ENCODE measurements at regions not wholly inside any gene's neighbourhood (a gene's known extent, or its start where the extent isn't known, plus 50 kb on each side); places are given as distances from the start of the nearest gene placed in this dataset.
A peak's percentile ranks its signal among the peaks of the same experiment; 100 is the strongest.
"Not testable (repeated sequence)": the region's sequence is repeated elsewhere in the genome, so short reads cannot be mapped to it uniquely, and the experiment has no call there.

DNA sequence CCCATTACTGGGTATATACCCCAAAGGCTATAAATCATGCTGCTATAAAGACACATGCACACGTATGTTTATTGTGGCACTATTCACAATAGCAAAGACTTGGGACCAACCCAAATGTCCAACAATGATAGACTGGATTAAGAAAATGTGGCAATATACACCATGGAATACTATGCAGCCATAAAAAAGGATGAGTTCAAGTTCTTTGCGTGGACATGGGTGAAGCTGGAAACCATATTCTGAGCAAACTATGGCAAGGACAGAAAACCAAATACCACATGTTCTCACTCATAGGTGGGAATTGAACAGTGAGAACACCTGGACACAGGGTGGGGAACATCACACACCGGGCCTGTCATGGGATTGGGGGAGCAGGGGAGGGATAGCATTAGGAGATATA lies 54.4 kb upstream of the MUCL1 start:
- H3K4me1 ChIP-seq (ENCODE audit: control insufficient read depth, insufficient read depth, low read length); H3K9me3 ChIP-seq (replicated peaks; ENCODE audit: control insufficient read depth, low read depth, low read length); H3K36me3 ChIP-seq (ENCODE audit: control insufficient read depth, insufficient read depth, low read length); H3K27me3 ChIP-seq (ENCODE audit: control insufficient read depth, insufficient read depth, low read length); H3K27ac ChIP-seq (ENCODE audit: low read length); H3K4me3 ChIP-seq (ENCODE audit: low read length); DNase-seq: not testable (repeated sequence)
- WGBS (ENCODE audit: insufficient coverage), result no CpG with 5 or more reads among the region's 3 CpGs

DNA sequence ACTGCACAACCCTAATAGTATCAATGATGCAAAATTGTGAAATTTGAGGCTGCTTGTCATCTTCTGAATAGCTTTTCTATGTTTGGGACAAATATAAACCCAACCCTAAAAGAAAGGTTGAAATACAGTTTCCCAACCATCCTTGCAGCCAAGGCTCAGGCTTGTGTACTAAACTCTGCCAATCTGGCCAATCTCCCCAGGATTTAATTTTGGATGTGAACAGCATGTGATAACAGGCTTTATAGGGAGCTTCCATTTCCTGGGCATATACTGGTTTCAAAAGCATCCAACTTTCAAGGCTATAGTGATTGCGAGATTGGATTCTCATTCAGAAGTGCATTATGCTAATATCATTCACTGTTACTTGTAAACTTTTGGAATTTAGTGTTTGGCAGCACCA lies 55.7 kb upstream of the MUCL1 start:
- Histone ChIP-seq H3K27ac (ENCODE audit: low read length) (no peak overlapping the region), H3K36me3 (ENCODE audit: control insufficient read depth, insufficient read depth, low read length) (no peaks in the 10 kb centered on the region), H3K4me3 (ENCODE audit: low read length) (no peak overlapping the region), H3K4me1 (ENCODE audit: control insufficient read depth, insufficient read depth, low read length) (no peaks in the 10 kb centered on the region), H3K27me3 (ENCODE audit: control insufficient read depth, insufficient read depth, low read length) (no peaks in the 10 kb centered on the region), H3K9me3 (replicated peaks; ENCODE audit: control insufficient read depth, low read depth, low read length) (no peaks in the 10 kb centered on the region)
- DNase-seq, result no peak
- WGBS (ENCODE audit: insufficient coverage), result no CpG with 5 or more reads among the region's 1 CpG

DNA sequence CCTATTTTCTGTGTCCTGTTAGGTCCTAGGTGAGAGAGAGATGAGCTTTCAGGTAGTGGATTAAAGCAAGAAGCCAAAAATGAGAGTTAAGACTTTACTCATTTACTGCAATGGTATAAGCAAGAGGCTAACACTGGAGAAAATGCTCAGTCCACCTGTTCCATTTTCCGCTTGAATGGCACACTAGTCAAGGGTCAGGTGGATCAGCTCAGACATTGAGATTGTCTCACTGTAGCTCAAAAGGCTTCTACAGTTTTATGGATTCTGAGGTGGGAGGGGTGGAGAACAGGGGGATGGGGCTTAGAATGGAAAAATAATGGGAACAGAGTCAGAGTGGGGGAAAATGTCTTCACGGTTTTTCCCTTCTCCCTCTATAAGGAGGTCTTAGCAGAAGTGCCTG lies 57.3 kb upstream of the MUCL1 start:
- DNase-seq, result no peak

DNA sequence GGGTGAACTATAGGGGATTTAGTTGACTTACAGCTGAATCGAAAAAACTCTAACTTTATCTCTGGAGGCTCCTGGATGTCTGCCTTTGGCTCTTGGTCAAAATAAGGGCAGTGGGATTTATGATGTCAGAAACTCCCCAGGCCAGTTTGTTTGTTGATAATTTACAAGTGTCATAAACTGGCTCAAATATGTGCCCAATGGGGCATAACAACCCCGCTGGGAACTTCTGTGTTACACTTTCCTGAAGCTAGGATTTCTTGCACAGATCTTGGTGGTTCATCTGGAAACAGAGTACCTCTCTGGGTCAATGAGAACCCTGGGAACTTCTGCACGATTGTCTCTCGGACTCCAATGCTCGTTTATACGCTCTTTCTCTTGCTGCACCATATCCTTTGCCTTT lies 58.7 kb upstream of the MUCL1 start:
- no peak overlapping the region for H3K27ac ChIP-seq (ENCODE audit: low read length)
- no peaks in the 10 kb centered on the region for H3K27me3 ChIP-seq (ENCODE audit: control insufficient read depth, insufficient read depth, low read length)
- no CpG with 5 or more reads among the region's 6 CpGs for WGBS (ENCODE audit: insufficient coverage)
- no peak overlapping the region for H3K4me3 ChIP-seq (ENCODE audit: low read length)
- no peak for DNase-seq
- H3K36me3 ChIP-seq (ENCODE audit: control insufficient read depth, insufficient read depth, low read length), result no peaks in the 10 kb centered on the region
- no peaks in the 10 kb centered on the region for H3K4me1 ChIP-seq (ENCODE audit: control insufficient read depth, insufficient read depth, low read length)
- H3K9me3 ChIP-seq (replicated peaks; ENCODE audit: control insufficient read depth, low read depth, low read length), result no peaks in the 10 kb centered on the region

More for the DNA sequence above, 57.3 kb upstream of the MUCL1 start:
- Histone ChIP-seq H3K4me1 (ENCODE audit: control insufficient read depth, insufficient read depth, low read length) (no peaks in the 10 kb centered on the region), H3K4me3 (ENCODE audit: low read length) (no peak overlapping the region), H3K27me3 (ENCODE audit: control insufficient read depth, insufficient read depth, low read length) (no peaks in the 10 kb centered on the region), H3K36me3 (ENCODE audit: control insufficient read depth, insufficient read depth, low read length) (no peaks in the 10 kb centered on the region), H3K9me3 (replicated peaks; ENCODE audit: control insufficient read depth, low read depth, low read length) (no peaks in the 10 kb centered on the region), H3K27ac (ENCODE audit: low read length) (no peak overlapping the region)
- 88% methylated on average over 1 of the region's 2 CpGs for WGBS (ENCODE audit: insufficient coverage)

DNA sequence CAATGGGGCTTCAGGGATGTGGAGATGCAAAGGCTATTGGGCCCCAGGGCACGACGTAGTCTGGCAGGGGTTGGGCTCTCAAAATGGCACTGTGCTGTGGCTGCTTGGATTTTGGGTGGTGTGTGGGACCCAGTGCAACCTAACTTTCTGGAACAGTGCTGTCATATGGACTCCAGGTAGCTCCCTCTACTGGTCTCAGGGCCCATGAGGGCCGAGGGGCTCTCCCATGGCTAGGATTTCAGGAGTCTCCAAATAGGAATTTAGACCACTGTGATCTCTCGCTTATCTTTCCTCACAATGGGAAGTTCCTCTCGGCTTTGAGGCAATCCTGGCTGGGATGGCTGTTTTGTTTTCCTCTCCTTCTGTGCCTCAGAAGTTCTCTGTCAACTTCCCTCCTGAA lies 68.2 kb upstream of the MUCL1 start:
- Histone ChIP-seq H3K4me3 (ENCODE audit: low read length) (no peak overlapping the region), H3K27ac (ENCODE audit: low read length) (no peak overlapping the region), H3K9me3 (replicated peaks; ENCODE audit: control insufficient read depth, low read depth, low read length) (no peaks in the 10 kb centered on the region), H3K36me3 (ENCODE audit: control insufficient read depth, insufficient read depth, low read length) (no peaks in the 10 kb centered on the region), H3K27me3 (ENCODE audit: control insufficient read depth, insufficient read depth, low read length) (no peaks in the 10 kb centered on the region), H3K4me1 (ENCODE audit: control insufficient read depth, insufficient read depth, low read length) (no peaks in the 10 kb centered on the region)
- no peak for DNase-seq
- WGBS (ENCODE audit: insufficient coverage), result 59% methylated on average over 3 of the region's 5 CpGs

DNA sequence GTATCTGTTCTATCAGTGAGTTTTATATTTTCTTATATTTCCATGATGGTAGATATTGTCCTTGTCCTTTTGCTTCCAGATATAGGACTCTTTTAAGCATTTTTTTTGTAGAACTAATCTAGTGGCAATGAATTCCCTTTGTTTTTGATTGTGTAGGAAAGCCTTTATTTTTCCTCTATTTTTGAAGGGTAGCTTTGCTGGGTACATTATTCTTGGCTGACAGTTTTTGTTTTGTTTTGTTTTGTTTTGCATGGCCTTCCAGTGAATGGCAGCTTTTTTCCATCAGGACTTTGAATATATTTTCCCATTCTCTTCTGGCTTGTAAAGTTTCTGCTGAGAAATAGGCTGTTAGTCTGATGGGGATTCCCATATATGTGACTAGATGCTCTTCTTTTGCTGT lies 70.2 kb upstream of the MUCL1 start:
- Histone ChIP-seq H3K27ac (ENCODE audit: low read length) (no peak overlapping the region), H3K4me1 (ENCODE audit: control insufficient read depth, insufficient read depth, low read length) (no peaks in the 10 kb centered on the region), H3K36me3 (ENCODE audit: control insufficient read depth, insufficient read depth, low read length) (no peaks in the 10 kb centered on the region), H3K27me3 (ENCODE audit: control insufficient read depth, insufficient read depth, low read length) (no peaks in the 10 kb centered on the region), H3K4me3 (ENCODE audit: low read length) (no peak overlapping the region), H3K9me3 (replicated peaks; ENCODE audit: control insufficient read depth, low read depth, low read length) (no peaks in the 10 kb centered on the region)
- no peak for DNase-seq

DNA sequence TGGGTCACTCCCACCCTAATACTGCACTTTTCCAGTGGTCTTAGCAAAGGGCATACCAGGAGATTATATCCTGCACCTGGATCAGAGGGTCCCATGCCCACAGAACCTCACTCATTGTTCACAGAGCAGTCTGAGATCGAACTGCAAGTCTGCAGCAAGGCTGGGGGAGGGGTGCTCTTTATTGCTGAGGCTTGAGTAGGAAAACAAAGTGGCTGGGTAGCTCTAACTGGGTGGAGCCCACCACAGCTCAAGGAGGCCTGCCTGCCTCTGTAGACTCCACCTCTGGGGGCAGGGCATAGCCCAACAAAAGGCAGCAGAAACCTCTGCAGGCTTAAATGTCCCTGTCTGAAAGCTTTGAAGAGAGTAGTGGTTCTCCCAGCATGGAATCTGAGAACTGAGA lies 77.3 kb upstream of the MUCL1 start:
- H3K27me3 ChIP-seq (ENCODE audit: control insufficient read depth, insufficient read depth, low read length); H3K9me3 ChIP-seq (replicated peaks; ENCODE audit: control insufficient read depth, low read depth, low read length); H3K27ac ChIP-seq (ENCODE audit: low read length); H3K4me1 ChIP-seq (ENCODE audit: control insufficient read depth, insufficient read depth, low read length); DNase-seq; H3K4me3 ChIP-seq (ENCODE audit: low read length); H3K36me3 ChIP-seq (ENCODE audit: control insufficient read depth, insufficient read depth, low read length): not testable (repeated sequence)
- WGBS (ENCODE audit: insufficient coverage), result no CpG with 5 or more reads among the region's 1 CpG

DNA sequence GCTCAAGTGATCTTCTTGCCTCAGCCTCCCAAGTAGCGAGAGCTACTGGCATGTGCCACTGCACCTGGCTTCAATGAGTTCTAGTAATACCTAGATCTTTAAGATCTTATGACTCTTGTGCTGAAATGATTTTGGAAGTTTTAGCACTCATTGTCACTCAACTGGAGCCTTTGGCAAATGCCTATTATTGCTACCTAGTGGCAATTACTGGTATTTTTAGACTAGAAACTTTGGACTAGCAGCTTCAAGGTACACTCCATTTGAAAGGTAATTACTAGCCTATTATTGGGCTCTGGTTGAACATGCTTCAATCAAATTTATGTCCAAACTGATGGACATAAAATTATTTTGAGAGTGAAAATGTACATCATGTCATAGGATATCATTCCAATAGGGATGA lies 80.7 kb upstream of the MUCL1 start:
- no peaks in the 10 kb centered on the region for H3K36me3 ChIP-seq (ENCODE audit: control insufficient read depth, insufficient read depth, low read length)
- no peak for DNase-seq
- no peaks in the 10 kb centered on the region for H3K9me3 ChIP-seq (replicated peaks; ENCODE audit: control insufficient read depth, low read depth, low read length)
- H3K4me1 ChIP-seq (ENCODE audit: control insufficient read depth, insufficient read depth, low read length), result no peaks in the 10 kb centered on the region
- no CpG with 5 or more reads among the region's 1 CpG for WGBS (ENCODE audit: insufficient coverage)
- H3K27me3 ChIP-seq (ENCODE audit: control insufficient read depth, insufficient read depth, low read length), result no peaks in the 10 kb centered on the region
- no peak overlapping the region for H3K4me3 ChIP-seq (ENCODE audit: low read length)
- no peak overlapping the region for H3K27ac ChIP-seq (ENCODE audit: low read length)

DNA sequence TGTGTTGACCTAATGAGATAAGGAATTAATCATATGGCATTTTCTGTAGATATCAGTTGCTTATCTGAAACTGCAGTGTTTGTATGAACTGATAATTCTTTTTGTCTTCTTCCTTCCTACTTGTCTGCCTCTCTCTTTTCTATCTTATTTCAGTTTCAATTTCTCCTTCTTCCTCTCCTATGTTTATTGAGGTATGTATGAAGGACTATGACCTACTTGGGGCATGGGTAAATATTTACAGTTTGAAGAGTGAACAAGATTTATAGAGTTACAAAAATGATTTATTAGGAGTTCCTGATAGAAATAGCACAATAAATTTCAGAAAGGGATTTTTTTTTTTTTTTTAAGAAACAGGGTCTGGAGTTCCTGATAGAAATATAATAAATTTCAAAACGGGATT lies 88.7 kb upstream of the MUCL1 start:
- H3K4me3 ChIP-seq (ENCODE audit: low read length), result no peak overlapping the region
- no peak for DNase-seq
- no peaks in the 10 kb centered on the region for H3K9me3 ChIP-seq (replicated peaks; ENCODE audit: control insufficient read depth, low read depth, low read length)
- WGBS (ENCODE audit: insufficient coverage), result no CpG with 5 or more reads among the region's 1 CpG
- no peaks in the 10 kb centered on the region for H3K36me3 ChIP-seq (ENCODE audit: control insufficient read depth, insufficient read depth, low read length)
- H3K4me1 ChIP-seq (ENCODE audit: control insufficient read depth, insufficient read depth, low read length), result no peaks in the 10 kb centered on the region
- no peaks in the 10 kb centered on the region for H3K27me3 ChIP-seq (ENCODE audit: control insufficient read depth, insufficient read depth, low read length)
- H3K27ac ChIP-seq (ENCODE audit: low read length), result no peak overlapping the region

DNA sequence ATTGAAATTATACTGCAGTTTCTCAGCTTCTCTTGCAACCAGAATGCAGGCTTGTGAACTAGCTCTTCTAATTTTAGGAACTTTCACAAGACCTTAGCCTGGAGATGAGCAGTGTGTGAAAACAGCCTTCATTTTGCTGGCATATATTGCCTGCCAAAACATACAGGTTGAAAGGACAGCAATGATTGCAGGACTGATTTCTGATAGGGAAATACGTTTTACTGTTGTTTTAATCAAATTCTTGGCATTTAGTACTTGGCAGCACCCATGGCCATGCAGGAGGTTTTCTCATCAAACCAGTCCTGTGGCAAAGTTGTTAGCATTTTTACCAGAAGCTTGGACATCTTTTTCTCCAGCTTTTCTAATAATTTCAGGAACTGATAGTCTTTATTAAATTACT lies 91.9 kb upstream of the MUCL1 start:
- no peak overlapping the region for H3K4me3 ChIP-seq (ENCODE audit: low read length)

DNA sequence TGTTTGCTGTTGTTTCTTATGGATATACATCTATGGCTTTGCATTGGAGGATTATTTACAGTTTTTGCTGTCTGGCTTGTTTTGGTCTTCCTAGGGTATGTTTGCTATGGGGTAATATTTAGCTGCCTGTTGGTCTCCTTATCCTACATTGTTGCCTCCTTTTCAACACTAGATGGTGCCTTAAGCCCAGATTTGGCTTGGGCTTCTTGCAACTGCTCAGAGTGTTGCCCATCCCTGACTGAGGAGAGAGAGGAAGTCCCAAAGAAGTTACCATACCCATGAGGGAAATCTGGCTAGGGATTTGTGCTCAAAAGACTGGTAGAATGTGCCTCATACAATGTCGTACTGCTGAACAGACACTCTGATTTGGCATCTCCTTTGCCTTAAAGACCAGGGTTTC lies 94.6 kb upstream of the MUCL1 start:
- Histone ChIP-seq H3K36me3 (ENCODE audit: control insufficient read depth, insufficient read depth, low read length) (no peaks in the 10 kb centered on the region), H3K9me3 (replicated peaks; ENCODE audit: control insufficient read depth, low read depth, low read length) (peaks cover 3% of the 10 kb centered on the region), H3K27ac (ENCODE audit: low read length) (no peak overlapping the region), H3K27me3 (ENCODE audit: control insufficient read depth, insufficient read depth, low read length) (no peaks in the 10 kb centered on the region), H3K4me1 (ENCODE audit: control insufficient read depth, insufficient read depth, low read length) (no peaks in the 10 kb centered on the region), H3K4me3 (ENCODE audit: low read length) (no peak overlapping the region)
- DNase-seq, result peak; percentile 16
- WGBS (ENCODE audit: insufficient coverage), result 33% methylated on average over 1 of the region's 1 CpG

More for the DNA sequence above, 91.9 kb upstream of the MUCL1 start:
- Histone ChIP-seq H3K36me3 (ENCODE audit: control insufficient read depth, insufficient read depth, low read length) (no peaks in the 10 kb centered on the region), H3K9me3 (replicated peaks; ENCODE audit: control insufficient read depth, low read depth, low read length) (peaks cover 3% of the 10 kb centered on the region), H3K4me1 (ENCODE audit: control insufficient read depth, insufficient read depth, low read length) (no peaks in the 10 kb centered on the region), H3K27ac (ENCODE audit: low read length) (no peak overlapping the region), H3K27me3 (ENCODE audit: control insufficient read depth, insufficient read depth, low read length) (no peaks in the 10 kb centered on the region)
- DNase-seq, result peak; percentile 22
- WGBS (ENCODE audit: insufficient coverage), result 0% methylated on average over 1 of the region's 1 CpG

All from muscle of leg (tissue), 3 donors.